Fibroblast of lung (primary cell): ENCODE measurements at regions not wholly inside any gene's neighbourhood (a gene's known extent, or its start where the extent isn't known, plus 50 kb on each side); places are given as distances from the start of the nearest gene placed in this dataset.

Source experiments
- DNase-seq, 2 donors: peaks; one replicate each; pipeline versions ENCODE4 v3.0.0 to v3.0.0-alpha.2; 2010; ENCODE audit warnings: low read depth in 2 of 2
- H2AFZ ChIP-seq: 2 replicates; pipeline ENCODE4 v1.5.1; 2012; ENCODE audit warnings: low read length, control low read depth, inconsistent platforms
- H3K27ac ChIP-seq: 2 replicates; pipeline ENCODE4 v1.5.1; 2011; ENCODE audit warnings: low read length, control low read depth; ENCODE audit not compliant: insufficient read depth
- H3K27me3 ChIP-seq: 2 replicates; pipeline ENCODE4 v1.5.1; 2011; ENCODE audit warnings: mild to moderate bottlenecking, low read length; ENCODE audit not compliant: control insufficient read depth, insufficient read depth
- H3K36me3 ChIP-seq: 2 replicates; pipeline ENCODE4 v1.5.1; 2011; ENCODE audit warnings: low read length; ENCODE audit not compliant: control insufficient read depth, insufficient read depth
- H3K4me1 ChIP-seq: 2 replicates; pipeline ENCODE4 v1.5.1; 2011; ENCODE audit warnings: low read length; ENCODE audit not compliant: control insufficient read depth, insufficient read depth; ENCODE audit errors: extremely low read depth
- H3K4me2 ChIP-seq: 2 replicates; pipeline ENCODE4 v1.5.1; 2011; ENCODE audit warnings: low read length, control low read depth; ENCODE audit not compliant: insufficient read depth; ENCODE audit errors: extremely low read depth
- H3K4me3 ChIP-seq, 4 experiments: fragments of 200-600 bp in 1 of 4; sonication (generic) in 1 of 4; replicated peaks in 1 of 4; 2 replicates each; pipeline ENCODE4 v1.5.1; 2011 to 2016; ENCODE audit warnings: low read length in 4 of 4, low read depth in 3 of 4, mild to moderate bottlenecking in 3 of 4, control low read depth in 2 of 4, inconsistent platforms in 1 of 4, mixed read lengths in 1 of 4; ENCODE audit not compliant: insufficient read depth in 1 of 4; ENCODE audit errors: control extremely low read depth in 1 of 4
- H3K79me2 ChIP-seq: 2 replicates; pipeline ENCODE4 v1.5.1; 2012; ENCODE audit warnings: mild to moderate bottlenecking, low read length, inconsistent platforms; ENCODE audit not compliant: control insufficient read depth, insufficient read depth
- H3K9ac ChIP-seq: 2 replicates; pipeline ENCODE4 v1.5.1; 2011; ENCODE audit warnings: mild to moderate bottlenecking, low read length, control low read depth; ENCODE audit not compliant: insufficient read depth
- H3K9me3 ChIP-seq: 2 replicates; pipeline ENCODE4 v1.5.1; 2012; ENCODE audit warnings: low read depth, low read length; ENCODE audit not compliant: control insufficient read depth, insufficient read depth
- H4K20me1 ChIP-seq: 2 replicates; pipeline ENCODE4 v1.5.1; 2011; ENCODE audit warnings: low read length; ENCODE audit not compliant: control insufficient read depth, insufficient read depth; ENCODE audit errors: extremely low read depth
- CTCF ChIP-seq, 2 donors: IDR thresholded peaks in 1 of 2; conservative IDR thresholded peaks in 1 of 2; 1 replicate in 1 of 2; 2 replicates in 1 of 2; pipeline ENCODE4 v1.5.1; 2011 to 2012; ENCODE audit warnings: low read length in 2 of 2, control low read depth in 1 of 2, inconsistent platforms in 1 of 2, low read depth in 1 of 2, mild to moderate bottlenecking in 1 of 2
- EZH2 ChIP-seq: IDR thresholded peaks from 2 replicates; pipeline ENCODE4 v1.5.1; 2012; ENCODE audit warnings: low read length, control low read depth, mild to moderate bottlenecking; ENCODE audit errors: missing control alignments

GRCh38 chr11:112403432-112403831 is 142.8 kb upstream of the PLET1 start:
- no peaks in the 10 kb centered on the region for H3K9me3 ChIP-seq
- H2AFZ ChIP-seq: no peak overlapping the region
- H3K4me3 ChIP-seq: no peak overlapping the region
- H3K79me2 ChIP-seq: no peaks in the 10 kb centered on the region
- no peak overlapping the region for H3K27ac ChIP-seq
- H3K4me1 ChIP-seq: no peaks in the 10 kb centered on the region
- H3K4me2 ChIP-seq: no peak overlapping the region
- no peak overlapping the region for H3K9ac ChIP-seq
- H3K36me3 ChIP-seq: no peaks in the 10 kb centered on the region
- TF ChIP-seq EZH2 (no peak), CTCF (conservative IDR thresholded peaks at IDR 0.05 in 1 of 2, IDR thresholded peaks at IDR 0.05 in 1 of 2; ENCODE audit: low read depth in 1 of 2, low read length in 2 of 2) (no peak)
- H4K20me1 ChIP-seq: no peaks in the 10 kb centered on the region
- no peak for DNase-seq
- no peaks in the 10 kb centered on the region for H3K27me3 ChIP-seq

- no peaks in the 10 kb centered on the region for H3K79me2 ChIP-seq
- TF ChIP-seq EZH2 (no peak), CTCF (conservative IDR thresholded peaks at IDR 0.05 in 1 of 2, IDR thresholded peaks at IDR 0.05 in 1 of 2; ENCODE audit: low read depth in 1 of 2, low read length in 2 of 2) (no peak)
- H3K27me3 ChIP-seq: no peaks in the 10 kb centered on the region
- no peak overlapping the region for H3K4me3 ChIP-seq
- H4K20me1 ChIP-seq: no peaks in the 10 kb centered on the region
- H3K4me1 ChIP-seq: no peaks in the 10 kb centered on the region
- no peak overlapping the region for H3K9ac ChIP-seq
- DNase-seq: no peak
- no peak overlapping the region for H3K4me2 ChIP-seq
- no peak overlapping the region for H2AFZ ChIP-seq
- no peaks in the 10 kb centered on the region for H3K9me3 ChIP-seq
- H3K36me3 ChIP-seq: no peaks in the 10 kb centered on the region
- H3K27ac ChIP-seq: no peak overlapping the region
Observed at GRCh38 chr11:112404112-112404511, 143.5 kb upstream of the PLET1 start.

GRCh38 chr11:112408517-112408916 is 147.9 kb upstream of the PLET1 start:
- no peak for DNase-seq
- no peaks in the 10 kb centered on the region for H4K20me1 ChIP-seq
- H3K27ac ChIP-seq: no peak overlapping the region
- H3K4me2 ChIP-seq: no peak overlapping the region
- no peaks in the 10 kb centered on the region for H3K79me2 ChIP-seq
- H3K4me1 ChIP-seq: no peaks in the 10 kb centered on the region
- H2AFZ ChIP-seq: no peak overlapping the region
- H3K27me3 ChIP-seq: no peaks in the 10 kb centered on the region
- no peak overlapping the region for H3K4me3 ChIP-seq
- no peaks in the 10 kb centered on the region for H3K36me3 ChIP-seq
- no peak overlapping the region for H3K9ac ChIP-seq
- no peak for TF ChIP-seq EZH2
- TF ChIP-seq CTCF (conservative IDR thresholded peaks at IDR 0.05 in 1 of 2, IDR thresholded peaks at IDR 0.05 in 1 of 2; ENCODE audit: low read depth in 1 of 2, low read length in 2 of 2): no peak
- H3K9me3 ChIP-seq: no peaks in the 10 kb centered on the region
